ENCODE measurements at regions not wholly inside any gene's neighbourhood (a gene's known extent, or its start where the extent isn't known, plus 50 kb on each side); places are given as distances from the start of the nearest gene placed in this dataset.

GRCh38 chr6:156725712-156726111, 51.5 kb upstream of the ARID1B start:
- H3K36me3 ChIP-seq: no peaks in the 10 kb centered on the region
- intact Hi-C loops (cut with DNase I; ENCODE audit: low total_unique reads): no loop called here
- DNase-seq (ENCODE audit: low spot score in 2 of 2): no peak

GRCh38 chr6:156720691-156721685, 56.2 kb upstream of the ARID1B start:
- Histone ChIP-seq H3K4me1 (peaks cover 5 to 16% of the 10 kb centered on the region in 2 donors), H3K4me3 (peak overlapping the region in 2 of 3 donors; percentile 13 to 66), H3K36me3 (no peaks in the 10 kb centered on the region), H3K27me3 (no peaks in the 10 kb centered on the region), H3K27ac (peak overlapping the region; percentile 96 to 97), H3K9me3 (no peaks in the 10 kb centered on the region)
- TF ChIP-seq POLR2A (IDR thresholded peaks at IDR 0.05): no peak
- TF ChIP-seq CTCF (IDR thresholded peaks at IDR 0.05): no peak
- TF ChIP-seq POLR2AphosphoS5 (IDR thresholded peaks at IDR 0.05): no peak
- peak; percentile 53 to 68 for DNase-seq (ENCODE audit: low spot score in 2 of 2)
- intact Hi-C loops (cut with DNase I; ENCODE audit: low total_unique reads): loop anchor here (5.0 kb wide), 1 partner anchor 56 kb away; the partner anchor contains the start of gene ARID1B

More at GRCh38 chr6:156725712-156726111, 51.5 kb upstream of the ARID1B start:
- Histone ChIP-seq H3K4me1 (peaks cover 0 to 10% of the 10 kb centered on the region in 2 donors), H3K4me3 (no peak overlapping the region), H3K27ac (no peak overlapping the region), H3K27me3 (no peaks in the 10 kb centered on the region), H3K9me3 (no peaks in the 10 kb centered on the region)
- no peak for TF ChIP-seq POLR2AphosphoS5 (IDR thresholded peaks at IDR 0.05)
- no peak for TF ChIP-seq POLR2A (IDR thresholded peaks at IDR 0.05)
- TF ChIP-seq CTCF (IDR thresholded peaks at IDR 0.05): no peak

GRCh38 chr6:156719720-156720563, 57.2 kb upstream of the ARID1B start:
- Histone ChIP-seq H3K9me3 (no peaks in the 10 kb centered on the region), H3K4me3 (peak overlapping the region; percentile 35 to 66 (median 46)), H3K27me3 (no peaks in the 10 kb centered on the region), H3K36me3 (no peaks in the 10 kb centered on the region), H3K27ac (peak overlapping the region; percentile 96 to 97), H3K4me1 (peaks cover 5 to 16% of the 10 kb centered on the region in 2 donors)
- intact Hi-C loops (cut with DNase I; ENCODE audit: low total_unique reads): loop anchor here (5.0 kb wide), 1 partner anchor 57 kb away; the partner anchor contains the start of gene ARID1B
- TF ChIP-seq POLR2AphosphoS5 (IDR thresholded peaks at IDR 0.05) (peak in 2 of 3 donors; percentile 54 to 66), CTCF (IDR thresholded peaks at IDR 0.05) (no peak)
- peak; percentile 92 to 96 for DNase-seq (ENCODE audit: low spot score in 2 of 2)

- Histone ChIP-seq H3K9me3 (no peaks in the 10 kb centered on the region), H3K27me3 (no peaks in the 10 kb centered on the region), H3K4me1 (peaks cover 5 to 16% of the 10 kb centered on the region in 2 donors), H3K27ac (peak overlapping the region; percentile 96 to 97), H3K36me3 (no peaks in the 10 kb centered on the region), H3K4me3 (peak overlapping the region; percentile 35 to 66 (median 46))
- DNase-seq (ENCODE audit: low spot score in 2 of 2): no peak
- TF ChIP-seq POLR2A (IDR thresholded peaks at IDR 0.05): no peak
- TF ChIP-seq CTCF (IDR thresholded peaks at IDR 0.05): no peak
- TF ChIP-seq POLR2AphosphoS5 (IDR thresholded peaks at IDR 0.05): no peak
- intact Hi-C loops (cut with DNase I; ENCODE audit: low total_unique reads): no loop called here
Measured at GRCh38 chr6:156719395-156719719, 57.8 kb upstream of the ARID1B start.

Measured in breast epithelium (tissue), 4 donors.